GM12878 (cell line): ENCODE measurements at regions not wholly inside any gene's neighbourhood (a gene's known extent, or its start where the extent isn't known, plus 50 kb on each side); places are given as distances from the start of the nearest gene placed in this dataset.

Experiments
- CBX3 ChIP-seq: fragments of 200-600 bp; sonication (generic); IDR thresholded peaks from 2 replicates; pipeline ENCODE4 v1.6.1; 2016; ENCODE audit warnings: low read depth, borderline replicate concordance
- CHD1 ChIP-seq: IDR thresholded peaks from 2 replicates; pipeline ENCODE4 v1.6.1; 2012; ENCODE audit warnings: low read depth, low read length, improper control_type of control experiment
- CREM ChIP-seq: IDR thresholded peaks from 2 replicates; pipeline ENCODE4 v1.6.1; 2014; ENCODE audit warnings: antibody characterized with exemption, low read depth
- JUNB ChIP-seq: IDR thresholded peaks from 2 replicates; pipeline ENCODE4 v1.6.1; 2016; ENCODE audit warnings: antibody characterized with exemption, mild to moderate bottlenecking
- NR2C2 ChIP-seq: IDR thresholded peaks from 2 replicates; pipeline ENCODE4 v1.6.1; 2011; ENCODE audit warnings: borderline replicate concordance, low read depth; ENCODE audit not compliant: control insufficient read depth, insufficient read length
- PKNOX1 ChIP-seq: fragments of 450-650 bp; IDR thresholded peaks from 2 replicates; pipeline ENCODE4 v1.6.1; 2016; ENCODE audit warnings: mild to moderate bottlenecking
- POLR2A ChIP-seq: IDR thresholded peaks from 2 replicates; pipeline ENCODE4 v1.6.1; 2011; ENCODE audit warnings: low read depth, mild to moderate bottlenecking, low read length
- RAD21 ChIP-seq: IDR thresholded peaks from 2 replicates; pipeline ENCODE4 v1.6.1; 2011; ENCODE audit warnings: mild to moderate bottlenecking, low read depth, low read length, moderate library complexity; ENCODE audit not compliant: insufficient read depth
- REST ChIP-seq: IDR thresholded peaks from 2 replicates; pipeline ENCODE4 v1.6.1; 2012; ENCODE audit warnings: mild to moderate bottlenecking, low read depth, low read length
- SIN3A ChIP-seq: IDR thresholded peaks from 2 replicates; pipeline ENCODE4 v1.6.1; 2012; ENCODE audit warnings: low read depth, low read length, improper control_type of control experiment
- TCF7 ChIP-seq: IDR thresholded peaks from 2 replicates; pipeline ENCODE4 v1.6.1; 2014; ENCODE audit warnings: antibody characterized with exemption, borderline replicate concordance
- TF ChIP-seq, protein P1 (sequence below), 3 experiments: IDR thresholded peaks in 2 of 3; conservative IDR thresholded peaks in 1 of 3; 2 replicates each; pipeline ENCODE4 v1.5.1; 2011; ENCODE audit warnings: low read depth in 3 of 3, low read length in 3 of 3, mild to moderate bottlenecking in 3 of 3, control low read depth in 2 of 3, moderate library complexity in 2 of 3, inconsistent platforms in 1 of 3, mixed read lengths in 1 of 3; ENCODE audit not compliant: control insufficient read depth in 2 of 3, insufficient read depth in 1 of 3; ENCODE audit errors: extremely low read depth in 1 of 3

DNA sequence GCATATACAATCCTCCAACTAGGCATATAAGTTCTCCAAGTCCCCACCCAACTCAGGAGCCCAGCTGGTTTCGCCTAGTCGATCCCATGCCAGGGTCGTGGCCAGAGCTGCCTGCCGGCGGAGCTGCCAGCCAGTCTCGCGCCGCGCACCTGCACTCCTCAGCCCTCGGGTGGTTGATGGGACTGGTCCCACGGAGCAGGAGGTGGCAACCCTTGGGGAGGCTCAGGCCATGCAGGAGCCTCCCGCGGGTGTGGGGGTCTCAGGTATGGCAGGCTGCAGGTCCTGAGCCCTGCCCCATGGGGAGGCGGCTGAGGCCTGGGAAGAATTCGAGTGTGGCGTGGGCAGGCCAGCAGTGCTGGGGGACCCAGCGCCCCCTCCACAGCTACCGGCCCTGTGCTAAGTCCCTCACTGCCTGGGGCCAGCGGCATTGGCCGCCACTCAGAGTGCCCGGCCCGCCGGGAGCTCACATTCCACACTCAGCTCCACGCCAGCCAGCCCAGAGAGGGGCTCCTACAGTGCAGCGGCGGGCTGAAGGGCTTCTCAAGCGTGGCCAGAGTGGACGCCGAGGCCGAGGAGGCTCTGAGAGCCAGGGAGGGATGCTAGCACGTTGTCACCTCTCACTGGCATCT is 1086.4 kb upstream of the PCDH10 start:
- TF ChIP-seq, protein P1, sequence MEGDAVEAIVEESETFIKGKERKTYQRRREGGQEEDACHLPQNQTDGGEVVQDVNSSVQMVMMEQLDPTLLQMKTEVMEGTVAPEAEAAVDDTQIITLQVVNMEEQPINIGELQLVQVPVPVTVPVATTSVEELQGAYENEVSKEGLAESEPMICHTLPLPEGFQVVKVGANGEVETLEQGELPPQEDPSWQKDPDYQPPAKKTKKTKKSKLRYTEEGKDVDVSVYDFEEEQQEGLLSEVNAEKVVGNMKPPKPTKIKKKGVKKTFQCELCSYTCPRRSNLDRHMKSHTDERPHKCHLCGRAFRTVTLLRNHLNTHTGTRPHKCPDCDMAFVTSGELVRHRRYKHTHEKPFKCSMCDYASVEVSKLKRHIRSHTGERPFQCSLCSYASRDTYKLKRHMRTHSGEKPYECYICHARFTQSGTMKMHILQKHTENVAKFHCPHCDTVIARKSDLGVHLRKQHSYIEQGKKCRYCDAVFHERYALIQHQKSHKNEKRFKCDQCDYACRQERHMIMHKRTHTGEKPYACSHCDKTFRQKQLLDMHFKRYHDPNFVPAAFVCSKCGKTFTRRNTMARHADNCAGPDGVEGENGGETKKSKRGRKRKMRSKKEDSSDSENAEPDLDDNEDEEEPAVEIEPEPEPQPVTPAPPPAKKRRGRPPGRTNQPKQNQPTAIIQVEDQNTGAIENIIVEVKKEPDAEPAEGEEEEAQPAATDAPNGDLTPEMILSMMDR (IDR thresholded peaks at IDR 0.05 in 2 of 3, conservative IDR thresholded peaks at IDR 0.05 in 1 of 3; ENCODE audit: control insufficient read depth in 2 of 3, extremely low read depth in 1 of 3, insufficient read depth in 1 of 3, low read depth in 3 of 3, low read length in 3 of 3), result no peak
- TF ChIP-seq CBX3 (no peak), POLR2A (no peak), RAD21 (no peak), TCF7 (no peak), REST (no peak), NR2C2 (no peak), JUNB (no peak), CREM (no peak), CHD1 (no peak), PKNOX1 (no peak), SIN3A (no peak)
